ENCODE measurements at regions not wholly inside any gene's neighbourhood (a gene's known extent, or its start where the extent isn't known, plus 50 kb on each side); places are given as distances from the start of the nearest gene placed in this dataset.

GRCh38 chr7:98515201-98515600 lies 101.9 kb upstream of the NPTX2 start:
- TF ChIP-seq CTCF (conservative IDR thresholded peaks at IDR 0.05) (no peak), EZH2 (IDR thresholded peaks at IDR 0.05; ENCODE audit: low read depth) (no peak)
